IMR-90 (cell line): ENCODE measurements at regions not wholly inside any gene's neighbourhood (a gene's known extent, or its start where the extent isn't known, plus 50 kb on each side); places are given as distances from the start of the nearest gene placed in this dataset.

Experiments
- ATAC-seq: fragments of 200-7000 bp; cut with Tn5 transposase; 2 replicates; pipeline ENCODE4 v1.9.1; 2020; ENCODE audit warnings: low read depth, mild to moderate bottlenecking, moderate library complexity
- BruUV-seq: library from RNA; stranded (reverse); fragments of 400-500 nt; replicated peaks from 2 replicates; lab custom pipeline; 2021; lab: Mats Ljungman, UMichigan
- CTCF ChIA-PET: fragments of 300-600 bp; formaldehyde crosslinking; extraction: SDS; loops from one replicate; lab custom pipeline; 2021; ENCODE audit warnings: antibody characterized with exemption; lab: Yijun Ruan, JAX
- POLR2A ChIA-PET: fragments of 300-600 bp; sonication (Branson Sonifier 250); formaldehyde crosslinking; loops from one replicate; lab custom pipeline; 2022; ENCODE audit warnings: antibody characterized with exemption; ENCODE audit not compliant: unreplicated experiment; lab: Charles Lee
- DNase-seq: peaks from one replicate; pipeline ENCODE4 v3.0.0; 2013
- H2AFZ ChIP-seq: replicated peaks from 2 replicates; pipeline ENCODE3; 2013; ENCODE audit warnings: low read length, mild to moderate bottlenecking; ENCODE audit not compliant: poor library complexity
- H2AK5ac ChIP-seq: 2 replicates; pipeline ENCODE4 v1.6.1; 2013; ENCODE audit warnings: low read depth, low read length, inconsistent platforms
- H2AK9ac ChIP-seq: replicated peaks from 2 replicates; pipeline ENCODE3; 2013; ENCODE audit warnings: mild to moderate bottlenecking, low read depth, low read length, moderate library complexity; ENCODE audit not compliant: poor library complexity
- H2BK120ac ChIP-seq: 2 replicates; pipeline ENCODE4 v1.6.1; 2013; ENCODE audit warnings: low read depth, low read length, inconsistent platforms
- H2BK15ac ChIP-seq: 3 replicates; pipeline ENCODE4 v1.6.1; 2013; ENCODE audit warnings: low read depth, low read length, inconsistent platforms
- H2BK20ac ChIP-seq: 2 replicates; pipeline ENCODE4 v1.6.1; 2013; ENCODE audit warnings: low read depth, mild to moderate bottlenecking, inconsistent platforms, low read length, moderate library complexity
- H2BK5ac ChIP-seq: 2 replicates; pipeline ENCODE4 v1.6.1; 2013; ENCODE audit warnings: mild to moderate bottlenecking, low read depth, low read length, inconsistent platforms; ENCODE audit not compliant: poor library complexity, severe bottlenecking
- H3K14ac ChIP-seq: replicated peaks from 2 replicates; pipeline ENCODE4 v1.6.1; 2013; ENCODE audit warnings: low read depth, low read length, inconsistent platforms
- H3K18ac ChIP-seq: 2 replicates; pipeline ENCODE4 v1.6.1; 2013; ENCODE audit warnings: low read depth, low read length, control low read depth
- H3K23ac ChIP-seq: 2 replicates; pipeline ENCODE4 v1.6.1; 2013; ENCODE audit warnings: low read depth, low read length, inconsistent platforms
- H3K27ac ChIP-seq: 2 replicates; pipeline ENCODE4 v1.5.1; 2013; ENCODE audit warnings: mild to moderate bottlenecking, control low read depth, low read length; ENCODE audit not compliant: insufficient read depth
- H3K27me3 ChIP-seq: 2 replicates; pipeline ENCODE4 v1.6.1; 2013; ENCODE audit warnings: low read length; ENCODE audit not compliant: control insufficient read depth, insufficient read depth
- H3K36me3 ChIP-seq: 2 replicates; pipeline ENCODE4 v1.6.1; 2013; ENCODE audit warnings: low read length, mixed read lengths; ENCODE audit not compliant: control insufficient read depth, insufficient read depth
- H3K4ac ChIP-seq: 2 replicates; pipeline ENCODE4 v1.6.1; 2013; ENCODE audit warnings: low read depth, low read length, inconsistent platforms
- H3K4me1 ChIP-seq: 2 replicates; pipeline ENCODE4 v1.6.1; 2013; ENCODE audit warnings: low read length, mixed read lengths; ENCODE audit not compliant: control insufficient read depth, insufficient read depth
- H3K4me2 ChIP-seq: 2 replicates; pipeline ENCODE4 v1.6.1; 2013; ENCODE audit warnings: low read depth, mild to moderate bottlenecking, control low read depth, low read length, moderate library complexity
- H3K4me3 ChIP-seq: 2 replicates; pipeline ENCODE4 v1.5.1; 2013; ENCODE audit warnings: low read depth, mild to moderate bottlenecking, control low read depth, low read length, moderate library complexity; ENCODE audit not compliant: insufficient read depth
- H3K56ac ChIP-seq: 2 replicates; pipeline ENCODE4 v1.6.1; 2013; ENCODE audit warnings: low read length, inconsistent platforms; ENCODE audit not compliant: insufficient read depth; ENCODE audit errors: extremely low read depth
- H3K79me1 ChIP-seq, 2 experiments: 2 replicates each; pipeline ENCODE4 v1.6.1; 2013; ENCODE audit warnings: low read length in 2 of 2, inconsistent platforms in 1 of 2, low read depth in 1 of 2
- H3K9ac ChIP-seq: 2 replicates; pipeline ENCODE4 v1.6.1; 2013; ENCODE audit warnings: low read depth, low read length, control low read depth
- H3K9me1 ChIP-seq: 2 replicates; pipeline ENCODE4 v1.6.1; 2013; ENCODE audit warnings: low read length, inconsistent platforms; ENCODE audit not compliant: insufficient read depth
- H3K9me3 ChIP-seq: 2 replicates; pipeline ENCODE4 v1.6.1; 2013; ENCODE audit warnings: low read length; ENCODE audit not compliant: control insufficient read depth, insufficient read depth
- H4K20me1 ChIP-seq: 2 replicates; pipeline ENCODE4 v1.6.1; 2013; ENCODE audit warnings: low read length, inconsistent platforms; ENCODE audit not compliant: insufficient read depth
- H4K5ac ChIP-seq: 2 replicates; pipeline ENCODE4 v1.6.1; 2013; ENCODE audit warnings: mild to moderate bottlenecking, low read depth, low read length, control low read depth
- H4K8ac ChIP-seq, 2 experiments: 2 replicates each; pipeline ENCODE4 v1.6.1; 2013; ENCODE audit warnings: low read depth in 2 of 2, low read length in 2 of 2, control low read depth in 1 of 2, inconsistent platforms in 1 of 2
- H4K91ac ChIP-seq: 2 replicates; pipeline ENCODE4 v1.6.1; 2013; ENCODE audit warnings: low read depth, low read length, inconsistent platforms; ENCODE audit not compliant: insufficient read depth
- BHLHE40 ChIP-seq: fragments of 150-350 bp; IDR thresholded peaks from 2 replicates; pipeline ENCODE4 v1.6.1; 2016; ENCODE audit warnings: mild to moderate bottlenecking, low read depth, low read length
- CEBPB ChIP-seq: IDR thresholded peaks from 2 replicates; pipeline ENCODE4 v1.6.1; 2012; ENCODE audit warnings: low read depth, low read length, improper control_type of control experiment
- CHD1 ChIP-seq: IDR thresholded peaks from 2 replicates; pipeline ENCODE4 v1.6.1; 2012; ENCODE audit warnings: low read depth, low read length, improper control_type of control experiment
- FOS ChIP-seq: fragments of 150-350 bp; IDR thresholded peaks from 2 replicates; pipeline ENCODE4 v1.6.1; 2016; ENCODE audit warnings: low read depth, low read length
- MAFK ChIP-seq: IDR thresholded peaks from 2 replicates; pipeline ENCODE4 v1.6.1; 2012; ENCODE audit warnings: low read depth, low read length, improper control_type of control experiment
- MAZ ChIP-seq: IDR thresholded peaks from 2 replicates; pipeline ENCODE4 v1.6.1; 2012; ENCODE audit warnings: low read depth, mild to moderate bottlenecking, low read length, improper control_type of control experiment, moderate library complexity, borderline replicate concordance
- MXI1 ChIP-seq: IDR thresholded peaks from 2 replicates; pipeline ENCODE4 v1.6.1; 2012; ENCODE audit warnings: low read depth, mild to moderate bottlenecking, low read length, moderate library complexity, borderline replicate concordance
- POLR2A ChIP-seq: IDR thresholded peaks from 2 replicates; pipeline ENCODE4 v1.6.1; 2012; ENCODE audit warnings: mild to moderate bottlenecking, low read depth, low read length
- RAD21 ChIP-seq: IDR thresholded peaks from 2 replicates; pipeline ENCODE4 v1.6.1; 2012; ENCODE audit warnings: low read length, improper control_type of control experiment
- RCOR1 ChIP-seq: IDR thresholded peaks from 2 replicates; pipeline ENCODE4 v1.6.1; 2012; ENCODE audit warnings: mild to moderate bottlenecking, low read length, improper control_type of control experiment; ENCODE audit not compliant: insufficient replicate concordance
- RFX5 ChIP-seq: IDR thresholded peaks from 2 replicates; pipeline ENCODE4 v1.8.0; 2012; ENCODE audit warnings: low read depth, mild to moderate bottlenecking, low read length, moderate library complexity
- SMC3 ChIP-seq: fragments of 150-350 bp; IDR thresholded peaks from 2 replicates; pipeline ENCODE4 v1.6.1; 2016; ENCODE audit warnings: low read depth, mild to moderate bottlenecking, antibody characterized with exemption, low read length, moderate library complexity
- USF2 ChIP-seq: fragments of 150-350 bp; IDR thresholded peaks from 2 replicates; pipeline ENCODE4 v1.6.1; 2017; ENCODE audit warnings: mild to moderate bottlenecking, antibody characterized with exemption, low read length, low read depth
- WGBS, 2 experiments: methylation state at CpG; one replicate each; pipeline versions ENCODE4 v1.1.5 to v1.1.7; 2013; ENCODE audit warnings: missing lambda C conversion rate in 2 of 2; ENCODE audit not compliant: insufficient read length in 1 of 2; ENCODE audit errors: extremely low coverage in 2 of 2; 5-methylcytosine and 5-hydroxymethylcytosine counted together
- dilution Hi-C: fragments of 300-500 bp; cut with HindIII; formaldehyde crosslinking; loops from one replicate; pipeline ENCODE4 v1.14.3; 2018; ENCODE audit warnings: low sequenced_read_pairs; ENCODE audit not compliant: unreplicated experiment
- in situ Hi-C: fragments of 300-500 bp; cut with MboI; formaldehyde crosslinking; loops from 3 replicates; pipeline ENCODE4 v1.14.3; 2019; ENCODE audit warnings: low sequenced_read_pairs, inconsistent platforms, mixed read lengths
- intact Hi-C: fragments of 100-400 bp; cut with micrococcal nuclease; formaldehyde crosslinking; loops from 2 replicates; pipeline ENCODE4 v1.10.0; 2022
- TF ChIP-seq, protein P1 (sequence below): fragments of 150-350 bp; IDR thresholded peaks from 2 replicates; pipeline ENCODE4 v1.6.1; 2016; ENCODE audit warnings: low read depth, mild to moderate bottlenecking, low read length, moderate library complexity, borderline replicate concordance
- TF ChIP-seq, protein P2 (sequence below): conservative IDR thresholded peaks from 2 replicates; pipeline ENCODE4 v1.5.1; 2012; ENCODE audit warnings: mild to moderate bottlenecking, low read depth, low read length, improper control_type of control experiment

DNA sequence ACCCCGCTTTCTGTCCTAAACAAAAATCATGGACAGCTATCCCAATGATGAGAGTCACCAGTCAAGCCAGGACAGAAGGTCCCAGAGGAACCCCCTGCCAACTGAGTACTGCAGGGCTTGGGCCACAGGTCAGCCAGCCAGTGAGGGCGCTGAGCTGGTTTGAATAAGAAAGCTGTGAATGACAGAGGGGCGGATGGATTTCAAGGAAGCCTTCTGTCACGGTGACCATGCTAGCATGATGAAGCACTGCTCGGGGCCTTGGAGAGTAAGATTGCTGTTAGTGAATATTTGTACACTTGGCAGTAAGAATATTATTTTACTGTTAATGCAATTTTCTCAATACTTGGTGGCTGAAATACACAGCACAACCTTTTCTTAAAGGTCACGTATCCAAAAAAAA lies 734.0 kb upstream of the NR2F2 start:
- Histone ChIP-seq H2AK5ac (no peak overlapping the region), H4K5ac (no peak overlapping the region), H4K91ac (no peak overlapping the region), H3K14ac (no peak overlapping the region), H3K23ac (no peak overlapping the region), H3K27ac (no peak overlapping the region), H3K4me1 (no peaks in the 10 kb centered on the region), H2AFZ (no peak overlapping the region), H3K18ac (no peak overlapping the region), H3K9me3 (peaks cover 3% of the 10 kb centered on the region; the same call in 1 of the 2 replicates), H3K4ac (no peak overlapping the region), H2BK15ac (no peak overlapping the region), H3K79me1 (no peaks in the 10 kb centered on the region), H3K27me3 (no peaks in the 10 kb centered on the region; the same call in 1 of the 2 replicates), H3K4me2 (no peak overlapping the region), H2AK9ac (no peak overlapping the region), H2BK5ac (no peak overlapping the region), H4K8ac (no peak overlapping the region), H3K36me3 (no peaks in the 10 kb centered on the region), H3K9me1 (no peaks in the 10 kb centered on the region), H2BK20ac (no peak overlapping the region), H3K56ac (no peak overlapping the region), H2BK120ac (no peak overlapping the region), H3K9ac (no peak overlapping the region), H3K4me3 (no peak overlapping the region), H4K20me1 (no peaks in the 10 kb centered on the region)
- CTCF ChIA-PET: interaction anchor here (0.6 to 0.7 kb wide), 4 partner anchors 75 to 315 kb away, joined by 3 to 5 read pairs (median 3); no protein-coding TSS in a partner anchor
- ATAC-seq: no peak
- TF ChIP-seq MXI1: no peak
- TF ChIP-seq POLR2A: no peak
- no peak for TF ChIP-seq RCOR1
- no peak for TF ChIP-seq USF2
- no peak for TF ChIP-seq FOS
- TF ChIP-seq SMC3: no peak
- no peak for TF ChIP-seq MAFK
- TF ChIP-seq CEBPB: no peak
- no peak for TF ChIP-seq RAD21
- no peak for TF ChIP-seq CHD1
- no peak for TF ChIP-seq BHLHE40
- TF ChIP-seq, protein P1, sequence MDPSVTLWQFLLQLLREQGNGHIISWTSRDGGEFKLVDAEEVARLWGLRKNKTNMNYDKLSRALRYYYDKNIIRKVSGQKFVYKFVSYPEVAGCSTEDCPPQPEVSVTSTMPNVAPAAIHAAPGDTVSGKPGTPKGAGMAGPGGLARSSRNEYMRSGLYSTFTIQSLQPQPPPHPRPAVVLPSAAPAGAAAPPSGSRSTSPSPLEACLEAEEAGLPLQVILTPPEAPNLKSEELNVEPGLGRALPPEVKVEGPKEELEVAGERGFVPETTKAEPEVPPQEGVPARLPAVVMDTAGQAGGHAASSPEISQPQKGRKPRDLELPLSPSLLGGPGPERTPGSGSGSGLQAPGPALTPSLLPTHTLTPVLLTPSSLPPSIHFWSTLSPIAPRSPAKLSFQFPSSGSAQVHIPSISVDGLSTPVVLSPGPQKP: no peak
- no peak for TF ChIP-seq RFX5
- no peak for TF ChIP-seq MAZ
- TF ChIP-seq, protein P2, sequence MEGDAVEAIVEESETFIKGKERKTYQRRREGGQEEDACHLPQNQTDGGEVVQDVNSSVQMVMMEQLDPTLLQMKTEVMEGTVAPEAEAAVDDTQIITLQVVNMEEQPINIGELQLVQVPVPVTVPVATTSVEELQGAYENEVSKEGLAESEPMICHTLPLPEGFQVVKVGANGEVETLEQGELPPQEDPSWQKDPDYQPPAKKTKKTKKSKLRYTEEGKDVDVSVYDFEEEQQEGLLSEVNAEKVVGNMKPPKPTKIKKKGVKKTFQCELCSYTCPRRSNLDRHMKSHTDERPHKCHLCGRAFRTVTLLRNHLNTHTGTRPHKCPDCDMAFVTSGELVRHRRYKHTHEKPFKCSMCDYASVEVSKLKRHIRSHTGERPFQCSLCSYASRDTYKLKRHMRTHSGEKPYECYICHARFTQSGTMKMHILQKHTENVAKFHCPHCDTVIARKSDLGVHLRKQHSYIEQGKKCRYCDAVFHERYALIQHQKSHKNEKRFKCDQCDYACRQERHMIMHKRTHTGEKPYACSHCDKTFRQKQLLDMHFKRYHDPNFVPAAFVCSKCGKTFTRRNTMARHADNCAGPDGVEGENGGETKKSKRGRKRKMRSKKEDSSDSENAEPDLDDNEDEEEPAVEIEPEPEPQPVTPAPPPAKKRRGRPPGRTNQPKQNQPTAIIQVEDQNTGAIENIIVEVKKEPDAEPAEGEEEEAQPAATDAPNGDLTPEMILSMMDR: no peak
- 100% methylated on average over 1 of the region's 6 CpGs; no CpG with 5 or more reads in 1 of the 2 experiments for WGBS, 2 experiments
- POLR2A ChIA-PET: interaction anchor here (0.6 kb wide), 1 partner anchor 13 kb away, joined by 5 read pairs; no protein-coding TSS in a partner anchor
- no TSS peak for BruUV-seq
- intact Hi-C loops (loop anchor here (10.0 kb wide), 1 partner anchor 572 kb away; no protein-coding TSS in a partner anchor), in situ Hi-C loops (no loop called here), dilution Hi-C loops (no loop called here)
- DNase-seq: no peak
